ENCODE measurements at regions not wholly inside any gene's neighbourhood (a gene's known extent, or its start where the extent isn't known, plus 50 kb on each side); places are given as distances from the start of the nearest gene placed in this dataset.

GRCh38 chr3:145282505-145282904, 878.5 kb downstream of the PLOD2 start:
- no peaks in the 10 kb centered on the region for H3K27me3 Mint-ChIP-seq (ENCODE audit: low read depth)
- no peak overlapping the region for H2BK5ac ChIP-seq (ENCODE audit: insufficient read length, low read length)

More at GRCh38 chr3:145282505-145282904, 878.5 kb downstream of the PLOD2 start:
- Histone ChIP-seq H3K14ac (ENCODE audit: insufficient read depth, low read length) (no peak overlapping the region), H3K23me2 (ENCODE audit: insufficient read length, low read depth, low read length, poor library complexity, severe bottlenecking) (no peaks in the 10 kb centered on the region), H3K27ac (ENCODE audit: insufficient read length, low read depth, low read length) (no peak overlapping the region), H2BK12ac (ENCODE audit: insufficient read length, low read depth, low read length) (no peak overlapping the region), H2BK20ac (ENCODE audit: low read depth, low read length, poor library complexity, severe bottlenecking) (no peak overlapping the region), H3K79me1 (ENCODE audit: insufficient read depth, low read depth, low read length, poor library complexity, severe bottlenecking) (no peaks in the 10 kb centered on the region), H3T11ph (ENCODE audit: low read length) (no peak overlapping the region), H4K20me1 (ENCODE audit: control insufficient read depth, insufficient read depth, insufficient read length) (no peaks in the 10 kb centered on the region), H2AFZ (ENCODE audit: low read length) (no peak overlapping the region), H3K56ac (ENCODE audit: insufficient read length, low read depth, low read length) (no peak overlapping the region), H3K9ac (ENCODE audit: extremely low read depth, insufficient read length, low read length) (no peak overlapping the region), H3K4me2 (ENCODE audit: insufficient read depth, insufficient read length, low read length) (no peak overlapping the region), H2AK5ac (ENCODE audit: insufficient read length, low read length) (no peak overlapping the region), H4K8ac (replicated peaks; ENCODE audit: insufficient read length, low read depth, low read length) (no peak overlapping the region), H3K79me2 (ENCODE audit: insufficient read depth, low read length) (no peaks in the 10 kb centered on the region), H4K5ac (ENCODE audit: insufficient read length, low read depth, low read length) (no peak overlapping the region), H2BK15ac (ENCODE audit: low read depth, low read length) (no peak overlapping the region), H3K4ac (ENCODE audit: low read depth, low read length) (no peak overlapping the region), H3K23ac (ENCODE audit: insufficient read length, low read depth, low read length) (no peak overlapping the region), H2BK120ac (ENCODE audit: low read depth, low read length, poor library complexity, severe bottlenecking) (no peak overlapping the region), H3K18ac (ENCODE audit: insufficient read length, low read depth, low read length) (no peak overlapping the region), H3K9me3 (ENCODE audit: control insufficient read depth, low read depth, low read length) (no peaks in the 10 kb centered on the region), H3K27me3 (ENCODE audit: insufficient read depth, low read length) (no peaks in the 10 kb centered on the region), H3K4me1 (ENCODE audit: insufficient read depth, low read length) (no peaks in the 10 kb centered on the region), H4K91ac (ENCODE audit: insufficient read length, low read depth, low read length) (no peak overlapping the region)
- TF ChIP-seq, protein P1, sequence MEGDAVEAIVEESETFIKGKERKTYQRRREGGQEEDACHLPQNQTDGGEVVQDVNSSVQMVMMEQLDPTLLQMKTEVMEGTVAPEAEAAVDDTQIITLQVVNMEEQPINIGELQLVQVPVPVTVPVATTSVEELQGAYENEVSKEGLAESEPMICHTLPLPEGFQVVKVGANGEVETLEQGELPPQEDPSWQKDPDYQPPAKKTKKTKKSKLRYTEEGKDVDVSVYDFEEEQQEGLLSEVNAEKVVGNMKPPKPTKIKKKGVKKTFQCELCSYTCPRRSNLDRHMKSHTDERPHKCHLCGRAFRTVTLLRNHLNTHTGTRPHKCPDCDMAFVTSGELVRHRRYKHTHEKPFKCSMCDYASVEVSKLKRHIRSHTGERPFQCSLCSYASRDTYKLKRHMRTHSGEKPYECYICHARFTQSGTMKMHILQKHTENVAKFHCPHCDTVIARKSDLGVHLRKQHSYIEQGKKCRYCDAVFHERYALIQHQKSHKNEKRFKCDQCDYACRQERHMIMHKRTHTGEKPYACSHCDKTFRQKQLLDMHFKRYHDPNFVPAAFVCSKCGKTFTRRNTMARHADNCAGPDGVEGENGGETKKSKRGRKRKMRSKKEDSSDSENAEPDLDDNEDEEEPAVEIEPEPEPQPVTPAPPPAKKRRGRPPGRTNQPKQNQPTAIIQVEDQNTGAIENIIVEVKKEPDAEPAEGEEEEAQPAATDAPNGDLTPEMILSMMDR (conservative IDR thresholded peaks at IDR 0.05) = no peak
- Mint-ChIP-seq H3K9me3 (no peaks in the 10 kb centered on the region), H3K27ac (no peak overlapping the region), H3K36me3 (ENCODE audit: insufficient read depth in 1 of 3, low read depth in 3 of 3) (no peaks in the 10 kb centered on the region), H3K4me3 (no peak overlapping the region), H3K4me1 (no peaks in the 10 kb centered on the region)
- no peak for DNase-seq
- WGBS (ENCODE audit: extremely low coverage, insufficient read length, low lambda C conversion rate) = no CpG with 5 or more reads among the region's 2 CpGs

Data from H9 (cell line).